OCI-LY7 (cell line): ENCODE measurements at regions not wholly inside any gene's neighbourhood (a gene's known extent, or its start where the extent isn't known, plus 50 kb on each side); places are given as distances from the start of the nearest gene placed in this dataset.
"Not testable (repeated sequence)": the region's sequence is repeated elsewhere in the genome, so short reads cannot be mapped to it uniquely, and the experiment has no call there.

Experiments used
- BruUV-seq: library from RNA; stranded (reverse); fragments of 400-500 nt; replicated peaks from 2 replicates; lab custom pipeline; 2021; lab: Mats Ljungman, UMichigan
- CTCF ChIA-PET: fragments of 300-600 bp; sonication (Branson Sonifier 250); formaldehyde crosslinking; loops from one replicate; lab custom pipeline; 2022; ENCODE audit warnings: antibody characterized with exemption; ENCODE audit not compliant: unreplicated experiment; lab: Charles Lee
- POLR2A ChIA-PET: fragments of 300-600 bp; sonication (Branson Sonifier 250); formaldehyde crosslinking; loops from one replicate; lab custom pipeline; 2022; ENCODE audit warnings: antibody characterized with exemption; lab: Charles Lee
- DNase-seq: peaks from one replicate; pipeline ENCODE4 v3.0.0-alpha.2; 2015; ENCODE audit warnings: low spot score
- H2AFZ ChIP-seq: fragments of 200-600 bp; sonication (generic), shearing (Covaris generic); 2 replicates; pipeline ENCODE4 v1.6.1; 2014; ENCODE audit warnings: mild to moderate bottlenecking, antibody characterized with exemption, low read length, moderate library complexity
- H3K27ac ChIP-seq: fragments of 200-600 bp; sonication (generic); 2 replicates; pipeline ENCODE4 v1.5.1; 2014; ENCODE audit warnings: mixed run types, low read depth, mild to moderate bottlenecking, moderate library complexity, low read length, inconsistent platforms; ENCODE audit not compliant: poor library complexity, severe bottlenecking
- H3K36me3 ChIP-seq: fragments of 200-600 bp; sonication (generic); 2 replicates; pipeline ENCODE4 v1.6.1; 2014; ENCODE audit warnings: mild to moderate bottlenecking, antibody characterized with exemption, low read length, moderate library complexity, mixed read lengths; ENCODE audit not compliant: insufficient read depth
- H3K4me1 ChIP-seq: fragments of 200-600 bp; sonication (generic); 2 replicates; pipeline ENCODE4 v1.5.1; 2014; ENCODE audit warnings: mild to moderate bottlenecking, low read length; ENCODE audit not compliant: insufficient read depth, poor library complexity, severe bottlenecking
- H3K4me2 ChIP-seq: fragments of 200-600 bp; sonication (generic); 2 replicates; pipeline ENCODE4 v1.6.1; 2014; ENCODE audit warnings: mild to moderate bottlenecking, low read length
- H3K4me3 ChIP-seq: fragments of 200-600 bp; sonication (generic); 2 replicates; pipeline ENCODE4 v1.5.1; 2014; ENCODE audit warnings: mild to moderate bottlenecking, low read depth, low read length; ENCODE audit not compliant: poor library complexity, severe bottlenecking
- H3K79me2 ChIP-seq: fragments of 200-600 bp; sonication (generic); 2 replicates; pipeline ENCODE4 v1.6.1; 2016; ENCODE audit warnings: low read depth, mild to moderate bottlenecking, low read length, moderate library complexity, mixed read lengths; ENCODE audit not compliant: insufficient read depth
- H3K9me2 ChIP-seq: fragments of 200-600 bp; sonication (generic); 2 replicates; pipeline ENCODE4 v1.6.1; 2016; ENCODE audit warnings: mild to moderate bottlenecking, low read length, mixed read lengths; ENCODE audit not compliant: insufficient read depth
- H3K9me3 ChIP-seq: fragments of 200-600 bp; sonication (generic); 2 replicates; pipeline ENCODE4 v1.6.1; 2014; ENCODE audit warnings: mild to moderate bottlenecking, mixed run types, low read length, mixed read lengths
- H4K20me1 ChIP-seq: fragments of 200-600 bp; sonication (generic); 2 replicates; pipeline ENCODE4 v1.6.1; 2014; ENCODE audit warnings: mild to moderate bottlenecking, antibody characterized with exemption, low read length, moderate library complexity, mixed read lengths; ENCODE audit not compliant: insufficient read depth
- CTCF ChIP-seq: fragments of 200-600 bp; sonication (generic); conservative IDR thresholded peaks from 2 replicates; pipeline ENCODE4 v1.5.1; 2014; ENCODE audit warnings: mild to moderate bottlenecking, antibody characterized with exemption, low read length, moderate library complexity, mixed read lengths
- EZH2phosphoT487 ChIP-seq: fragments of 200-600 bp; sonication (generic); IDR thresholded peaks from 2 replicates; pipeline ENCODE4 v1.6.1; 2018; ENCODE audit warnings: low read depth, borderline replicate concordance, mild to moderate bottlenecking, mixed run types, antibody characterized with exemption, low read length, moderate library complexity, mixed read lengths
- intact Hi-C: fragments of 100-400 bp; cut with micrococcal nuclease; formaldehyde crosslinking; loops from one replicate; pipeline ENCODE4 v1.10.0; 2022; ENCODE audit not compliant: unreplicated experiment

DNA sequence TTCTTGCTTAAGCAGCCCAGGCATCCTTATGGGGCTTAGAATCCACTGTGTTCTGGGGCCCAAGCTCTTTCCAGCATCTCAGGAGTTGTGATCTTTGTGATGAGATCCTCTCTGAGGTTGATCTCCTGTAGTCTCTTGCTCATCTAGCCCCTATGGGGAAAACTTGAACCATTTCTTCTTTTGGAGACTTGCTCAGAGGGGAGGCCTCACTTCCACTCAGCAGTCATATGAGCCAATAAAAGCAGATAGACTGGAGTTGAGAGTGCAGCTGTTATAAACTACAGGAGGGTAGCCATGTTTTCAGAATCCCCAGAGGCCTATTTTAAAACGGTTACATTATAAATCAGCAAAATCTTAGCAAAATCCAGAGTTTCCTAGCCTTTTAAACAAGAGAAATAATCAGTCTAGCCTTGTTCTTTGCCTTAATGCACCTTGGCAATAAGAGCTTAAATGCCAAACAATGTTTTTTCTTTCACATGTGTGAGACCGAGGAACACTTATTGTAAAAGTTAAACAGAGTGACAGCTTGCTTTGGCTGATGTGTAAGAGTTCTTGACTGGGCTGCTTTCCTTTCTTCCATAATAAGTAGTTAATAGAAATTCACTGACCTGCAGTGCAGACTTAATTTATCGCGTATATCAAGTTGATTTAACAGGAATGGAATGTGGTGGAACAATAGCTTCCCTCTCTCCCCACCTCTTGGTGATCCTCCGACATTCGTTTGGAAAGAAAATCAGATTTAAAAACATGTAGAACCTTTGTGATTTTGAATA, 168.3 kb downstream of the NEDD1 start:
- POLR2A ChIA-PET, result no interaction called here
- H3K4me1 ChIP-seq, result no peaks in the 10 kb centered on the region

DNA sequence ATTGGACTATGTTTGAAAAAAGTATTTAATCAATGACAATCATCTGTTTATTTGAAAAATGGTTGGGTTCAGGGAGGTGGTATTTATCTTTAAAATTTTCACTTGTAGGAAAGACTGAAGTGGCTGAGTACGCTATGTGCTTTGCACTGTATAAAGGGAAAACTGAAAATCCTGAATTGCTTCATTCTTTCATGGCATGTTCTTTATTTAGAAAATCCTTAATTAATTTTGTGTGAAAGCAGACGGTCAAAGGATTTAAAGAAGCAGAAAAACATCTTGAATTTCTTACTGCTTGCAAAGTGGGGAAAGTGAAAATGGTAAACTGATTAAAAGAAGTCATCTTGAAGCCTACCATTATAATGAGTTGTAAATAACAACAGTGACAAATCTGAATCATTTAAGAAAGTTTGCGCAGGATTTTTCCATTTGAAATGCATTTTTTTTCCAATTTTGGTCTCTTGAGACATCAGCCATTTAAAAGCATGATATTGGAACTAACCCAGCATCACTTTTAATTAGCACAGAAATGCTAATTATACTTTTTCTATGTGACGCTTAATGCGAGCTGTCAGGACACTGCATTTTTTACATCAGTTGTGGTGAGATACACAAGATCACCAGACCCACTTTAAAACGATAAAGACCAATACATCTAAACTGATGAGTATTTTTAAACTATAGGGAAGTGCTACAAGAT, 169.0 kb downstream of the NEDD1 start:
- no peak for TF ChIP-seq CTCF
- no peak for TF ChIP-seq EZH2phosphoT487
- DNase-seq, result no peak
- no peaks in the 10 kb centered on the region for H4K20me1 ChIP-seq
- CTCF ChIA-PET, result no interaction called here
- no peak overlapping the region for H3K4me3 ChIP-seq
- no peaks in the 10 kb centered on the region for H3K79me2 ChIP-seq
- BruUV-seq, result no TSS peak
- POLR2A ChIA-PET, result interaction anchor here (0.7 to 0.8 kb wide), 2 partner anchors 22 to 210 kb away, joined by 3 read pairs; no protein-coding TSS in a partner anchor
- no peak overlapping the region for H2AFZ ChIP-seq
- H3K9me2 ChIP-seq, result no peaks in the 10 kb centered on the region
- intact Hi-C loops, result no loop called here
- H3K4me2 ChIP-seq, result no peak overlapping the region
- H3K4me1 ChIP-seq, result no peaks in the 10 kb centered on the region
- H3K9me3 ChIP-seq, result no peaks in the 10 kb centered on the region
- H3K27ac ChIP-seq, result no peak overlapping the region
- no peaks in the 10 kb centered on the region for H3K36me3 ChIP-seq

More for the DNA sequence above, 168.3 kb downstream of the NEDD1 start:
- intact Hi-C loops, result no loop called here
- Histone ChIP-seq H3K27ac (no peak overlapping the region), H3K4me3 (no peak overlapping the region), H3K36me3 (no peaks in the 10 kb centered on the region), H3K9me3 (no peaks in the 10 kb centered on the region), H3K9me2 (no peaks in the 10 kb centered on the region), H3K4me2 (no peak overlapping the region), H4K20me1 (no peaks in the 10 kb centered on the region), H3K79me2 (no peaks in the 10 kb centered on the region), H2AFZ (no peak overlapping the region)
- TF ChIP-seq EZH2phosphoT487 (no peak), CTCF (no peak)
- no peak for DNase-seq
- CTCF ChIA-PET, result no interaction called here
- BruUV-seq, result no TSS peak

DNA sequence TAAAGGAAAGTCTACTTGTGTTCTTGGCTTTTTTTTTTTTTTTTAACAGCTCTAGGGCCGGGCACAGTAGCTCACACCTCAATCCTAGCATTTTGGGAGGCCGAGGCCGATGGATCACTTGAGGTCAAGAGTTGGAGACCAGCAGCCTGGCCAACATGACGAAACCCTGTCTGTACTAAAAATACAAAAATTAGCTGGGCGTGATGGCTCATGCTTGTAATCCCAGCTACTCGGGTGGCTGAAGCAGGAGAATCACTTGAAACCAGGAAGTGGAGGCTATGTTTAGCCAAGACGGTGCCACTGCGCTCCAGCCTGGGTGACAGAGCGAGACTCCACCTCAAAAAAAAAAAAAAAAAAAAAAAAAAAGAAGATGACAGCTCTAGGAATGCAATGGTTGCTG, 169.9 kb downstream of the NEDD1 start:
- CTCF ChIA-PET, BruUV-seq: not testable (repeated sequence)

More for the DNA sequence above, 169.9 kb downstream of the NEDD1 start:
- H3K4me1 ChIP-seq, H3K4me2 ChIP-seq, H2AFZ ChIP-seq, H3K27ac ChIP-seq, DNase-seq, H4K20me1 ChIP-seq, H3K9me2 ChIP-seq, H3K36me3 ChIP-seq, H3K79me2 ChIP-seq, H3K9me3 ChIP-seq, intact Hi-C loops, H3K4me3 ChIP-seq: not testable (repeated sequence)
- POLR2A ChIA-PET, result interaction anchor here (0.7 to 0.8 kb wide), 3 partner anchors 23 to 312 kb away, joined by 3 to 5 read pairs (median 3); no protein-coding TSS in a partner anchor
